Mononuclear cell (primary cell): ENCODE measurements at regions not wholly inside any gene's neighbourhood (a gene's known extent, or its start where the extent isn't known, plus 50 kb on each side); places are given as distances from the start of the nearest gene placed in this dataset.

ENCODE experiments used
- H3K27me3 ChIP-seq: 2 replicates; pipeline ENCODE4 v1.6.0; 2011; ENCODE audit warnings: low read length, control low read depth; ENCODE audit not compliant: insufficient read depth
- H3K4me1 ChIP-seq: 2 replicates; pipeline ENCODE4 v1.5.1; 2011; ENCODE audit warnings: mild to moderate bottlenecking, low read length, control low read depth; ENCODE audit not compliant: insufficient read depth
- H3K4me3 ChIP-seq: 2 replicates; pipeline ENCODE4 v1.5.1; 2011; ENCODE audit warnings: mild to moderate bottlenecking, low read length, moderate library complexity
- H3K9me3 ChIP-seq: 2 replicates; pipeline ENCODE4 v1.5.1; 2011; ENCODE audit warnings: low read depth, mild to moderate bottlenecking, control low read depth, low read length

DNA sequence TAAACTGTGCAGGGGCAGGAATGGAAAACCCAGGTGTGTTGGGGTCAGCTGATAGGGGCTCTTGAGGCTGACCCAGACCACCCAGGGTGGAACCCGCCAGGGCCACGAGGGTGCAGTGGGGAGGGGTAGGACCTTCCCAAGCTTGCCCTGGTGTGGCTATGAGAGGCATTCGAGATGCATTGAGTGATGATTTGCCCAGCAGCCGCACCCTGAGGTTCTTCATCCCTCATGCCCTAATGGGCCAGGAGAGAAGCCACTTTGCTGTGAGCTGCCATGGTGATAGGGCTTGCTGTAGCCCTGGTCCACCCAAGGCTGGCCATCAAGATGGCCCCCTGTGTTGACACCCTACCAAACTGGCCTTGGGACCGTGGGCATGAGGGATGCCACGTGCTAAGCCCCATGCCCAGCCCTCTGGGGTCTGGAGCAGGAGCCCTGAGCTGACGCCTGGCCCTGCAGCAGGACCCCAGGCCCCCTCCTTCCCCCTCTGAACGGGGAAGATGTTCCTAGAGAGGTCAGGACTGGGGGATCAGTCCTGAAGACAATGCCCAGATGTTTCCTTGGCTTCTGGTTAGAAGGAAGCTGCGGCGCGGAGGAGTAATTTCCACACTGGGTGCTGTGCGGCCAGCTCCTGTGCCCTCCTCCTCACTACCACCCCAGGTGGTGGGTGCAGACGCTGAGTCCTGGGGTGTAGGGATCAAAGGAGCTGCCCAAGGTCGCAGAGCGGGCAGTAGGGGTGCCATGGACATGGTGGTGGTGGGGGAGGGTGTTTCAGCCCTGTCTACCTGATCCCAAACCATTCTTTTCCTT is 122.5 kb upstream of the HDAC4 start:
- Histone ChIP-seq H3K27me3 (no peaks in the 10 kb centered on the region), H3K9me3 (no peaks in the 10 kb centered on the region), H3K4me3 (no peak overlapping the region), H3K4me1 (no peaks in the 10 kb centered on the region)

DNA sequence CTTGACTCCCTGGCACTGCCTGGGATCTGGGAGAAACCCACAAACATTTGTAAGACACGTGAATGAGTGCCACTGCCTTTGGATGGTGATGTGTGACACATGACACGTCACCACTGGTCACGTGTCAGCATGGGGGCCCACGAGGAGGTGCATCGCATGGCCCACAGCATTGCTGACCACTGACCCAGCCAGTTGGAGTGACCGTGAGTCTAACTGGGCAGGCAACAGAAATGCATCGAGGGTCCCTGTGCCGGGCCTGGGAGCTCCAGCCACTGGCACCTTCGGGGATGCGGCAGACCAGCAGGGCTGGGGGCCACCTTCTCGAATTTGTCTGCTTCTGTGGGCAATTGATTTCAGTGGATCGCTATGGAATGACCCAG is 121.9 kb upstream of the HDAC4 start:
- H3K27me3 ChIP-seq, result no peaks in the 10 kb centered on the region
- no peaks in the 10 kb centered on the region for H3K4me1 ChIP-seq
- H3K4me3 ChIP-seq, result no peak overlapping the region
- H3K9me3 ChIP-seq, result no peaks in the 10 kb centered on the region

GRCh38 chr2:239522002-239522739 is 121.4 kb upstream of the HDAC4 start:
- Histone ChIP-seq H3K27me3 (no peaks in the 10 kb centered on the region), H3K4me1 (no peaks in the 10 kb centered on the region), H3K9me3 (no peaks in the 10 kb centered on the region), H3K4me3 (no peak overlapping the region)

DNA sequence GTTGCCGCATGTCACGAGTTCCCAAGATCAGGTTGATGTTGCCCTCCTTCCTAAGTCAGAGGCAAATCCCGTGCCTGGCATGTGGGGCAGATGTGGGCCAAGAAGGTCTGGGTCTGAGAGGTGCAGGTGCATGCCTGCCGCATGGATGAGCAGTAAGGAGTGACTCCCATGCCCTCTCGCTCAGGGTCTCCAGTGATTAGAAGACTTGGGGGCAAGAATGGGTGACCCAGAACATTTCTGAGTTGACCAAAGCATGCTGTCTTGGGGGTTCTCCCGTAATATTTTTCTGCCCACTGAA is 120.6 kb upstream of the HDAC4 start:
- Histone ChIP-seq H3K4me3 (no peak overlapping the region), H3K27me3 (no peaks in the 10 kb centered on the region), H3K4me1 (no peaks in the 10 kb centered on the region), H3K9me3 (no peaks in the 10 kb centered on the region)

- H3K4me1 ChIP-seq, result no peaks in the 10 kb centered on the region
- no peaks in the 10 kb centered on the region for H3K9me3 ChIP-seq
- H3K27me3 ChIP-seq, result no peaks in the 10 kb centered on the region
- H3K4me3 ChIP-seq, result no peak overlapping the region
Observed at GRCh38 chr2:239520811-239521517, 120.1 kb upstream of the HDAC4 start.

DNA sequence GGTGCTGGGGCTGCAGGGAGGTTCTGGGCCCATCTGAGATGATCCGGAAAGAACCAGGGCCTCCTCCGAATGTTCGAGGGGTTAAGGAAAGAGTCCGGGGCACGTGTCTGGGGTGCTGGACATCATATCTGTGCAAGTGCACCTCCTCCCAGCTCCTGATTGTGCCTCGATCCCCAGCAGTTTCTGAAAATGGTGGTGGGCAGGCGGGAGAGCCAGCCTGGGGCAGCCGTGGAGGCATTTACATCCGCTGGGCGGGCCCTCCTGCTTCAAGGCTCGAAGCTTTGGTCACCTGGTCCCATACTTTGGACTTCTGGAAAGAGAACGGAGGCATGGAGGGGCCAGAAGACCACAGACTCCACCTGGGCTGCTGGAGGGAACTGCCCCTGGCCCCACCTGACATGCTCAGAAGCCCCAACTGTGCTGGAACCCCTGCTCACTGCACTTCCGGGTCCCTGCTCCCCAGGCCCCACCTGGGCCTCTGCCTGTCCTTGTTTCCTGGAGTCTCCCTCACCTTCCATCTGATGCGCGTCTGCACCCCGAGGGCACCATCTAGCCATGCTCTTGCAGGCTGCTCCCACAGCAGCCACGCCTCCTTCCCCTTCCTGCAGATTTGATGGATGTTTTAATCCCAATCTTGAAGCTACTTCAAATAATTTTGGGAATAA is 119.2 kb upstream of the HDAC4 start:
- Histone ChIP-seq H3K9me3 (no peaks in the 10 kb centered on the region), H3K4me1 (no peaks in the 10 kb centered on the region), H3K27me3 (no peaks in the 10 kb centered on the region), H3K4me3 (no peak overlapping the region)

DNA sequence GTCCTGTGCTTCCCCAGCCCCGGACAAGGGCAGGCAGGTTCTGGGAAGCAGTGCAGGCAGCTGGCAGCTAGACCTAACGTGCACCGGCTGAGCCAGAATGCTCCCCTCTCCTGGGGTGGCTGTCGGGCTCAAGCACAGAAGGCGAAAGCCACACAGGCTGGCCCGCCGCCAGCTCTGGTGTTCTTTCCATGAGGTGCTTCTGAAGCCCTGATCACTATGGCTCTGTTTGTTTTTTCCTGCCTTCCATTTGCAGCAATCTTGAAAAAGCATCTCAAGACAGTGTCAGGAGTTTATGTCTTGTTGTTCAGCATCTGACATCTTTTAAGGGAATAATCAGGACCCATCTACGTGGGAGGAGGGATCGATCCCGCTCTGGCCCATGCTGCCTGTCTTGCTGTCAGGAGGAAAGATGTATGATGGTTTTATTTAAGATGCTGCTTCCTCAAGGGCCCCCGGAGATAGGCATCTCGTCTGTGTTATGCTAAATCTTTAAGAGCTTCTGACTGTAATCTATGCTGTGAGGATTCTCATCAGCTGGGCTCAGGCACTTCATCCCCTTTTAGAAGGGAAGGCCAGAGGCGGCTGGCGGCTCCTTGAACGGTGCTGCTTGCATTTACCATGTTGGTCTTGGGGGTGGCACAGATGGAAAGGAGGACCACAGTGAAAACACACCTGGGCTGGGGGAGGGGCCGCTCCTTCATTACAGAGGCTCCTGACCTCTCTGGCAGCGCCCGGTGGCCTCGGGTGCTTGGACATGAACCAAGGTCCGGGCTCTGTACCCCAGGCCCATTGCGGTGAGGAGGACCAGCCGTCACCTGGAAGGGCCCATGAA is 118.5 kb upstream of the HDAC4 start:
- Histone ChIP-seq H3K4me3 (no peak overlapping the region), H3K4me1 (no peaks in the 10 kb centered on the region), H3K9me3 (no peaks in the 10 kb centered on the region), H3K27me3 (no peaks in the 10 kb centered on the region)

GRCh38 chr2:239518286-239519088 is 117.7 kb upstream of the HDAC4 start:
- Histone ChIP-seq H3K4me3 (no peak overlapping the region), H3K27me3 (no peaks in the 10 kb centered on the region), H3K4me1 (no peaks in the 10 kb centered on the region), H3K9me3 (no peaks in the 10 kb centered on the region)

- H3K4me3 ChIP-seq, result no peak overlapping the region
- no peaks in the 10 kb centered on the region for H3K27me3 ChIP-seq
- H3K9me3 ChIP-seq, result no peaks in the 10 kb centered on the region
- no peaks in the 10 kb centered on the region for H3K4me1 ChIP-seq
Observed at GRCh38 chr2:239517686-239518085, 116.9 kb upstream of the HDAC4 start.

DNA sequence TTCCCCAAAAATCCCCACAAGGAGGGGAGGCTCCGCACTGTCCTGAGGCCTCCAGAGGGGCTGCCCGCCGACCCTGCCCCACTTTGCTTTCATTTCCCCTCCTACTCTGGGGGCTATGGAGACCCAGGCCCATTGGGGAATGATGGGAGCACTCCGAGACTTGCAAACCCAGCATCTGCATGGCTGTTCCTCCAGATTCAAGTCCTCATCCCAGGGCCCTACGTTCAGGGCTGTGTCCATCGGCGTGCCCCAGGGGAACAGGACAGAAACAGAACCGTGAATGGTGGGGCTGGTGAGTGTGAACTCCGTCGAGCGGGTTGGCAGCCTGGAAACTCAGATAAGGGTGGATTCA is 116.1 kb upstream of the HDAC4 start:
- Histone ChIP-seq H3K4me3 (no peak overlapping the region), H3K27me3 (no peaks in the 10 kb centered on the region), H3K9me3 (no peaks in the 10 kb centered on the region), H3K4me1 (no peaks in the 10 kb centered on the region)

DNA sequence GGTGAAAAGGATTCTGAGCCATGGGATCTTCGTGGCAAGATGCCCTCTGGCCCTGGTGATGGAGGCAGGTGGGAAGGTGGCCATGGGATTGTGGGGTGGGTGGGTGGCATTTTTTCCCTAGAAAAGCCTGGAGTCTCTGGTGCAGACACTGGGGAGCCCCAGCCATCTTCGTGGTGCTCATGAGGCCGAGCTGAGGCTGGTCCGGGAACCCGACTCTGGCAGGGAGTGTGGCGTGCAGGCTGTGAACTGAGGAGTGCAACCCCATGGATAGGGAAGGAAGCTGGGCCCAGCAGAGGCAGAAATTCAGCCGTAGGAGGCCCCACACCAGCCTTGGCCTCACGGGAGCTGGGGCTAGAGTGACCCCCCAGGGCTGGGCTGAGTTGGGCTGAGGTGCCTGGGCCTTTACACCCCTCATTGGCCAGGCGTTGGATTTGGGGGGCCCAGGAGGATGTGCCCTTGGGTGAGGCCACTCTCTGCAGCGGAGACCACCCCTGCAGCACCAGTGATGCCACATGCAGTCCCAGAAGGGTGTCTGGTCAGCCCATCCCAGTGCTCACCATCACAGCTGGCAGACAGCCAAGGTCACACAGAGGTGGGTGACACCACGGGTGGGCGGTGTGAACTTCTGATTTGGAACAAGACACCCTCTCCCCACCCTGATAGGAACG is 115.6 kb upstream of the HDAC4 start:
- H3K4me1 ChIP-seq, result no peaks in the 10 kb centered on the region
- no peaks in the 10 kb centered on the region for H3K27me3 ChIP-seq
- H3K4me3 ChIP-seq, result no peak overlapping the region
- no peaks in the 10 kb centered on the region for H3K9me3 ChIP-seq

GRCh38 chr2:239514754-239515530 is 114.1 kb upstream of the HDAC4 start:
- no peak overlapping the region for H3K4me3 ChIP-seq
- no peaks in the 10 kb centered on the region for H3K9me3 ChIP-seq
- H3K27me3 ChIP-seq, result no peaks in the 10 kb centered on the region
- no peaks in the 10 kb centered on the region for H3K4me1 ChIP-seq

DNA sequence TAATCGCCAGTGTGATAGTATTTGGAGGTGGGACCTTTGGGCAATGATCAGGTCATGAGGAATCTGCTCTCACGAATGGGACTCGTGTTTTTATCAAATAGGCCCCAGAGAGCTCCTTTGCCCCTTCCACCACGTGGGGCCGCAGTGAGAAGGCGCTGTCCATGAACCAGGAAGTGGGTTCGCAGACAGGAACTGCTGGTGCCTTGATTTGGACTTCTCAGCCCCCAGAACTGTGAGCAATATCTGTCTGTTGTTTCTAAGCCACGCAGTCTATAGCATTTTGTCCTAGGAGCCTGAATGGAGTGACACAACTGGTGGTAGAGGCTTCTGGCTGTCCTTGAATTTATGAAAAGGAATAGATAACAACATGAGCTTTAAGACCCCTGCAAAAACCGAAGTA is 111.2 kb upstream of the HDAC4 start:
- no peaks in the 10 kb centered on the region for H3K27me3 ChIP-seq
- no peaks in the 10 kb centered on the region for H3K4me1 ChIP-seq
- H3K4me3 ChIP-seq, result no peak overlapping the region
- H3K9me3 ChIP-seq, result no peaks in the 10 kb centered on the region
